ENCODE measurements at regions not wholly inside any gene's neighbourhood (a gene's known extent, or its start where the extent isn't known, plus 50 kb on each side); places are given as distances from the start of the nearest gene placed in this dataset.
"Not testable (repeated sequence)": the region's sequence is repeated elsewhere in the genome, so short reads cannot be mapped to it uniquely, and the experiment has no call there.

GRCh38 chr18:55893948-55894347 lies 306.0 kb upstream of the TCF4 start:
- no peaks in the 10 kb centered on the region for H3K9me3 ChIP-seq
- intact Hi-C loops (cut with DNase I): no loop called here
- no peak for TF ChIP-seq POLR2A (IDR thresholded peaks at IDR 0.05)
- TF ChIP-seq, protein P1, sequence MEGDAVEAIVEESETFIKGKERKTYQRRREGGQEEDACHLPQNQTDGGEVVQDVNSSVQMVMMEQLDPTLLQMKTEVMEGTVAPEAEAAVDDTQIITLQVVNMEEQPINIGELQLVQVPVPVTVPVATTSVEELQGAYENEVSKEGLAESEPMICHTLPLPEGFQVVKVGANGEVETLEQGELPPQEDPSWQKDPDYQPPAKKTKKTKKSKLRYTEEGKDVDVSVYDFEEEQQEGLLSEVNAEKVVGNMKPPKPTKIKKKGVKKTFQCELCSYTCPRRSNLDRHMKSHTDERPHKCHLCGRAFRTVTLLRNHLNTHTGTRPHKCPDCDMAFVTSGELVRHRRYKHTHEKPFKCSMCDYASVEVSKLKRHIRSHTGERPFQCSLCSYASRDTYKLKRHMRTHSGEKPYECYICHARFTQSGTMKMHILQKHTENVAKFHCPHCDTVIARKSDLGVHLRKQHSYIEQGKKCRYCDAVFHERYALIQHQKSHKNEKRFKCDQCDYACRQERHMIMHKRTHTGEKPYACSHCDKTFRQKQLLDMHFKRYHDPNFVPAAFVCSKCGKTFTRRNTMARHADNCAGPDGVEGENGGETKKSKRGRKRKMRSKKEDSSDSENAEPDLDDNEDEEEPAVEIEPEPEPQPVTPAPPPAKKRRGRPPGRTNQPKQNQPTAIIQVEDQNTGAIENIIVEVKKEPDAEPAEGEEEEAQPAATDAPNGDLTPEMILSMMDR (IDR thresholded peaks at IDR 0.05): no peak
- no peaks in the 10 kb centered on the region for H3K4me1 ChIP-seq
- no peak for DNase-seq
- no peak overlapping the region for H3K27ac ChIP-seq
- no peak overlapping the region for H3K4me3 ChIP-seq
- WGBS, 4 donors: 92 to 96% (median 94%) methylated on average over 5 of the region's 5 CpGs
- no peak for ATAC-seq
- no peaks in the 10 kb centered on the region for H3K27me3 ChIP-seq
- H3K36me3 ChIP-seq: no peaks in the 10 kb centered on the region

DNA sequence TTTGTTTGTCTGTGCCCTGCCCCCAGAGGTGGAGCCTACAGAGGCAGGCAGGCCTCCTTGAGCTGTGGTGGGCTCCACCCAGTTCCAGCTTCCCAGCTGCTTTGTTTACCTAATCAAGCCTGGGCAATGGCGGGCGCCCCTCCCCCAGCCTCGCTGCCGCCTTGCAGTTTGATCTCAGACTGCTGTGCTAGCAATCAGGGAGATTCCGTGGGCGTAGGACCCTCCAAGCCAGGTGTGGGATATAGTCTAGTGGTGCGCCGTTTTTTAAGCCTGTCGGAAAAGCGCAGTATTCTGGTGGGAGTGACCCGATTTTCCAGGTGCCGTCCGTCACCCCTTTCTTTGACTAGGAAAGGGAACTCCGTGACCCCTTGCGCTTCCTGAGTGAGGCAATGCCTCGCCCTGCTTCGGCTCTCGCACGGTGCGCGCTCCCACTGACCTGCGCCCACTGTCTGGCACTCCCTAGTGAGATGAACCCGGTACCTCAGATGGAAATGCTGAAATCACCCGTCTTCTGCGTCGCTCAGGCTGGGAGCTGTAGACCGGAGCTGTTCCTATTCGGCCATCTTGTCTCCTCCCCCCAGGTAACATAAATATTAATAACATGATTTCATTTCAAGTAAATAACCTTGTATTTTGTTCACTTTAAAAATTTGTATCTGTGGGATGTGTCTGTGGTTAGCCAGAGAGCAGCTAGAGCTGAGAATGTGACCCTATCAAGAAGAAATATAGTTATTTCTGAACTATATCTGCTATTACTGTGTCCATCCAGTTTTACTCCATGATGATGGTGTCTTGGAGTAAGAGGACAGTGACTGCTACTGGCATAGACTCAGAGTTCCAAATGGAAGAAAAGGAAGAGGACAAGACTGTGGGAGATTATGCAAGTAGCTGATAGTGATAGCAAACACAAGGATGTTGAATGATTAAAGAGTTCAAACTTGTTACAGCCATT lies 305.1 kb upstream of the TCF4 start:
- H3K27me3 ChIP-seq; ATAC-seq; H3K27ac ChIP-seq; H3K9me3 ChIP-seq; H3K36me3 ChIP-seq; DNase-seq; intact Hi-C loops (cut with DNase I); H3K4me1 ChIP-seq: not testable (repeated sequence)
- 93 to 96% (median 94%) methylated on average over 23 to 28 of the region's 28 CpGs for WGBS, 4 donors
- peak overlapping the region in 1 of 12 donors; percentile 7 for H3K4me3 ChIP-seq

DNA sequence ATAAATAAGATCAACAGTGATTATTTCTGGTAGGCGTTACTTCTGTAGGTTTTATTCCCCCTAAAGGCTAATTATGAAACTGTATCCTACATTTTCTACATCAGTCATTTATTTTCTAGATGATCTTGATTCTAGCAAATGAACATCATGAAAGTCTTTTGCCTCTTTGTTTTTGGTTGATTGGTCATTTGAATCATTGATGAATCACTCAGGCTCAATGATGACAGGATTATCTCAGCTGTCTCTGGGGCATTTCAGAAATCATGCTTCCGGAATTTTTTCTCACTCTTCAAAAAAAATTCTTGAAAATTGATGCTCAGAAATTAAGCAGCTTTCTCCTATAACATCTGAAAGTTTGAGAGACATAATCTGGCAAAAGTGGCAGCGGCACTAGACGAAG lies 298.9 kb upstream of the TCF4 start:
- H3K9me3 ChIP-seq: peaks cover 0 to 17% (median 8%) of the 10 kb centered on the region in 12 donors
- TF ChIP-seq, protein P1 (IDR thresholded peaks at IDR 0.05): no peak
- TF ChIP-seq POLR2A (IDR thresholded peaks at IDR 0.05): no peak
- no peaks in the 10 kb centered on the region for H3K27me3 ChIP-seq
- H3K27ac ChIP-seq: no peak overlapping the region
- intact Hi-C loops (cut with DNase I): no loop called here
- 88 to 94% (median 89%) methylated on average over 4 of the region's 4 CpGs for WGBS, 4 donors
- DNase-seq (no peak), ATAC-seq (no peak)
- no peak overlapping the region for H3K4me3 ChIP-seq
- no peaks in the 10 kb centered on the region for H3K36me3 ChIP-seq
- H3K4me1 ChIP-seq: no peaks in the 10 kb centered on the region

GRCh38 chr18:55884498-55884897 lies 296.5 kb upstream of the TCF4 start:
- Histone ChIP-seq H3K27ac (no peak overlapping the region), H3K4me1 (no peaks in the 10 kb centered on the region), H3K36me3 (no peaks in the 10 kb centered on the region), H3K4me3 (no peak overlapping the region), H3K27me3 (no peaks in the 10 kb centered on the region), H3K9me3 (peaks cover 0 to 17% (median 8%) of the 10 kb centered on the region in 12 donors)
- intact Hi-C loops (cut with DNase I): no loop called here
- no peak for ATAC-seq
- TF ChIP-seq, protein P1 (IDR thresholded peaks at IDR 0.05): no peak
- TF ChIP-seq POLR2A (IDR thresholded peaks at IDR 0.05): no peak
- 58 to 67% (median 60%) methylated on average over 2 of the region's 2 CpGs for WGBS, 4 donors
- DNase-seq: no peak
